Tibial nerve (tissue), 4 donors: ENCODE measurements at regions not wholly inside any gene's neighbourhood (a gene's known extent, or its start where the extent isn't known, plus 50 kb on each side); places are given as distances from the start of the nearest gene placed in this dataset.

Experiments used
- EP300 ChIP-seq, 2 donors: sonication (generic); formaldehyde crosslinking; IDR thresholded peaks; one replicate each; pipeline ENCODE4 v1.6.1; 2017; ENCODE audit warnings: antibody characterized with exemption in 2 of 2, mild to moderate bottlenecking in 1 of 2
- TF ChIP-seq, protein P1 (sequence below), 5 experiments: fragments of 200-600 bp in 3 of 5; fragments of 450-650 bp in 2 of 5; sonication (generic) in 3 of 5; IDR thresholded peaks; one replicate each; pipeline ENCODE4 v1.5.1; 2016 to 2019; ENCODE audit warnings: antibody characterized with exemption in 5 of 5, mild to moderate bottlenecking in 3 of 5, moderate library complexity in 2 of 5

DNA sequence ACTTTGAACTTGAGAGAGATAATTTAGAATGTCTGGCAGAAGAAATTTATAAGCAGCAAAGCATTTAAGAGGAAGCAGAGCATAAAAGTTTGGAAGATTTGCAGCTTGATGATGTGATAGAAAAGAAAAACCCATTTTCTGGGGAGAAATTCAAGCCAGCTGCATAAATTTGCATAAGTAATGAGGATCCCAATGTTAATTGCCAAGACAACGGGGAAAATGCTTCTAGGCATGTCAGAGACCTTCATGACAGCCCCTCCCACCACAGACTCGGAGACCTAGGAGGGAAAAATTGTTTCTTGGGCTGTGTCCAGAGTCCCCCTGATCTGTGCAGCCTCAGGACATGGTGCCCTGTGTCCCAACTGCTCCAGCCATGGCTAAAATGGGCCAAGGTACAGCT lies 263.6 kb upstream of the POT1 start:
- TF ChIP-seq, protein P1, sequence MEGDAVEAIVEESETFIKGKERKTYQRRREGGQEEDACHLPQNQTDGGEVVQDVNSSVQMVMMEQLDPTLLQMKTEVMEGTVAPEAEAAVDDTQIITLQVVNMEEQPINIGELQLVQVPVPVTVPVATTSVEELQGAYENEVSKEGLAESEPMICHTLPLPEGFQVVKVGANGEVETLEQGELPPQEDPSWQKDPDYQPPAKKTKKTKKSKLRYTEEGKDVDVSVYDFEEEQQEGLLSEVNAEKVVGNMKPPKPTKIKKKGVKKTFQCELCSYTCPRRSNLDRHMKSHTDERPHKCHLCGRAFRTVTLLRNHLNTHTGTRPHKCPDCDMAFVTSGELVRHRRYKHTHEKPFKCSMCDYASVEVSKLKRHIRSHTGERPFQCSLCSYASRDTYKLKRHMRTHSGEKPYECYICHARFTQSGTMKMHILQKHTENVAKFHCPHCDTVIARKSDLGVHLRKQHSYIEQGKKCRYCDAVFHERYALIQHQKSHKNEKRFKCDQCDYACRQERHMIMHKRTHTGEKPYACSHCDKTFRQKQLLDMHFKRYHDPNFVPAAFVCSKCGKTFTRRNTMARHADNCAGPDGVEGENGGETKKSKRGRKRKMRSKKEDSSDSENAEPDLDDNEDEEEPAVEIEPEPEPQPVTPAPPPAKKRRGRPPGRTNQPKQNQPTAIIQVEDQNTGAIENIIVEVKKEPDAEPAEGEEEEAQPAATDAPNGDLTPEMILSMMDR (IDR thresholded peaks at IDR 0.05): no peak
- no peak for TF ChIP-seq EP300 (IDR thresholded peaks at IDR 0.05)
